ENCODE measurements at regions not wholly inside any gene's neighbourhood (a gene's known extent, or its start where the extent isn't known, plus 50 kb on each side); places are given as distances from the start of the nearest gene placed in this dataset.

DNA sequence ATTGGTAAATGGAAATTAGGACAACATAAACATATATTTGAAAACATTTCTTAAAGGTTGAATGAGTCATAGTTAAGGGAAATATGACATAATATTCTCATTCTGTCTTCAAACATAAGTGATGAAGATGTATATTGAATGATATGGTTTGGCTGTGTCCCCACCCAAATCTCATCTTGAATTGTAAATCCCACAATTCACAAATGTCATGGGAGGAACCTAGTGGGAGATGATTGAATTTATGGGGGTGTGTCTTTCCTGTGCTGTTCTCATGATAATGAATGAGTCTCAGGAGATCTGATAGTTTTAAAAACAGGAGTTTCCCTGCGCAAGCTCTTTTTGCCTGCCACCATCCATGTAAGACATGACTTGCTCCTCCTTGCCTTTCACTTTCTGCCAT, 104.4 kb upstream of the MPDZ start:
- DNase-seq (ENCODE audit: low read depth): no peak
- TF ChIP-seq CTCF (conservative IDR thresholded peaks at IDR 0.05; ENCODE audit: low read depth, low read length): no peak
- H3K4me3 ChIP-seq (ENCODE audit: low read length): no peak overlapping the region

DNA sequence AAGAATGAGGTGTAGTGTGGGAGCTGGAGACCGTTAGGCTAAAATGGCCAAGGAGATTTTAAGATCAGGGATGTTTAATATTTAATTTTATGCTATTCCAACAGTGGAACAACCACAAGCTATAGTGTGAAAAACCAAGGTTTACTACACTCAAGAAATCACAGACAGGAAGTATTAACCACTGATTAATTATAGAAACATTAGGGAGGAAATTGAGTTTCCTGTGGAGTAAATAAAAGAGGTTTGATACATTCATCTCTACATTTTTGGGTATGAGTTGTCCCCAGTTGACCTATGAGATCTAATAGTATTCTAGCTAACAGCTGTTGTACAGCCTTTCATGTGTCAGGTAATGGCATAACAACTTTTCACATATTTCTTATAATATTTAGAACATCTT, 103.7 kb upstream of the MPDZ start:
- DNase-seq (ENCODE audit: low read depth): no peak
- no peak for TF ChIP-seq CTCF (conservative IDR thresholded peaks at IDR 0.05; ENCODE audit: low read depth, low read length)
- H3K4me3 ChIP-seq (ENCODE audit: low read length): no peak overlapping the region

- no peak overlapping the region for H3K4me3 ChIP-seq (ENCODE audit: low read length)
- DNase-seq (ENCODE audit: low read depth): no peak
- no peak for TF ChIP-seq CTCF (conservative IDR thresholded peaks at IDR 0.05; ENCODE audit: low read depth, low read length)
Observed at GRCh38 chr9:13382595-13382994, 103.1 kb upstream of the MPDZ start.

GRCh38 chr9:13380903-13381302, 101.4 kb upstream of the MPDZ start:
- TF ChIP-seq CTCF (conservative IDR thresholded peaks at IDR 0.05; ENCODE audit: low read depth, low read length): no peak
- no peak overlapping the region for H3K4me3 ChIP-seq (ENCODE audit: low read length)
- DNase-seq (ENCODE audit: low read depth): no peak

DNA sequence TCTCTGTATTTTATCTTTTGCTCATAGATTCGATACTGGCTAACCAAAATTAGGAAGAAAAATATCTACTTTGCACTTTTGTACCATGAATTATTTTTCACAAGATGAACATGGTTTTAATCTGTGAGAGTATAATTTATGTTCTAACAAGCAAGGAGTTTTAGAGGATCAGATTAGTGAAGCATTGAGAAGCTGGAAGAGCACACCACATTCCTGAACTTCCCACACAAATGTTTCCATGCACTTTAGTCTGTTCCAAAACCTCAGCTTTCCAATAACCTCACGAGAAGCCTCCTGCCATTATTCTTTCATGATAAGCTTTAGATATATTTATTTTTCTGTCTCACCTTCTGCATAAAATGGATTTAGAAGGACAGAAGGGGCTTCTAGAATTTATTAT, 98.7 kb upstream of the MPDZ start:
- no peak for TF ChIP-seq CTCF (conservative IDR thresholded peaks at IDR 0.05; ENCODE audit: low read depth, low read length)
- no peak overlapping the region for H3K4me3 ChIP-seq (ENCODE audit: low read length)
- DNase-seq (ENCODE audit: low read depth): no peak

DNA sequence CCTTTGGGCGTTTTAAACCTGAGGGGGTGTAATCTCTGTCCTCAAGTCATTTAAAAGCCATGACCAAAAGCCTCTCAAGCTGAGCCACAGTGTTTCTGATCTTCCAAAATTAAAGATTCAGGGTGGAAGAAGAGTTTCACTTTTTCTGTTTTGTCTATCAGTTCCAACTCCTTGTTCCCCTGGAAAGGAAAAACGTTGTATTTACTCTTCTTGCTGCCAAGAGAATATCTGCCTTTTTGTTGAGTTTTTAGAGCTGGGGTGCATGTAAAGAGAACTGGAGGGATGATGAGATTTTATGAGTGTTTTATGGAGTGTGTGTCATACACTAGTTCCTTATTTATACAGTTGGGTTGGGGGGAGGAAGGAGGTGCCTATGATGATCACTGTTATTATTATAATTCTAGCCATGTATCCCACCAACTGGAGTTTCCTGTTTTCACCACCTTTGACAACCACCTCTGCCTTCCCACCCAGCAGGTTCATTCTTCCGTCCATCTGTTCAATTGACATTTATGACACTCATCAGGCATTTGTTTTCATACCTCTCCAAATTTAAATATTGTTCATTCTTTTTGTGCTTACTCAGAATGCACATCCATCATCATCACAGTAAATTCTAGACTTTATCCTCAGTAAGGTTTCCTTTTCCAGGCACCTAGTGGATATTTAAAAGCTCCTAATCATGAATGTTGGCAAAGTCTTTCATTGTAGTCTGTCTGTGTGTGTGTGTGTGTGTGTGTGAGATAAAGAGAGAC, 97.9 kb upstream of the MPDZ start:
- DNase-seq (ENCODE audit: low read depth): no peak
- no peak for TF ChIP-seq CTCF (conservative IDR thresholded peaks at IDR 0.05; ENCODE audit: low read depth, low read length)
- H3K4me3 ChIP-seq (ENCODE audit: low read length): no peak overlapping the region

DNA sequence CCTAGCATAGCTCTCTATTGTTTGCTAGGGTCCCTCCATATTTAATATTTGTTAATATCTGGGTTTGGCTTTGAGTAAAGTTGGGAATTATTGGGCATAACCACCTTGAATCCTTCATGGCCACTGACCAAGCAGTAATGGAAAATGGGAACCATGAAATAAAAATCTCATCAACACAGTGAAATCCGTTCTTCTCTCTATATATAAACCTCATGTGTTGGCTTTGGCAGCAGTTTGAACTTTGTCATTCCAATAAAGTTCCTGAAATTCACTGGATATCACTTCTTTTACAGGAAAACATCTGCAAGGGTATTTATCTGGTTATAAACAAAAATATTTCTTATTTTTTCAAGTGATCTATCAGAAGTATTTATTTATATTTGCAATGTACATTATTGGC, 93.0 kb upstream of the MPDZ start:
- no peak overlapping the region for H3K4me3 ChIP-seq (ENCODE audit: low read length)
- no peak for DNase-seq (ENCODE audit: low read depth)
- no peak for TF ChIP-seq CTCF (conservative IDR thresholded peaks at IDR 0.05; ENCODE audit: low read depth, low read length)
